ENCODE measurements at regions not wholly inside any gene's neighbourhood (a gene's known extent, or its start where the extent isn't known, plus 50 kb on each side); places are given as distances from the start of the nearest gene placed in this dataset.

- TF ChIP-seq CTCF (IDR thresholded peaks at IDR 0.05): no peak
- TF ChIP-seq POLR2A (IDR thresholded peaks at IDR 0.05): no peak
Measured at GRCh38 chr10:118957966-118958365, 71.5 kb upstream of the NANOS1 start.
